H7 (cell line): ENCODE measurements at regions not wholly inside any gene's neighbourhood (a gene's known extent, or its start where the extent isn't known, plus 50 kb on each side); places are given as distances from the start of the nearest gene placed in this dataset.

Experiments used
- DNase-seq: peaks from one replicate; pipeline ENCODE4 v3.0.0; 2012
- H3K27me3 ChIP-seq: 2 replicates; pipeline ENCODE4 v1.6.0; 2011; ENCODE audit warnings: mild to moderate bottlenecking, low read length; ENCODE audit not compliant: control insufficient read depth, insufficient read depth
- H3K36me3 ChIP-seq: replicated peaks from 2 replicates; pipeline ENCODE4 v1.5.1; 2011; ENCODE audit warnings: low read length; ENCODE audit not compliant: control insufficient read depth, insufficient read depth
- H3K4me3 ChIP-seq: 2 replicates; pipeline ENCODE4 v1.5.1; 2011; ENCODE audit warnings: low read depth, mild to moderate bottlenecking, control low read depth, low read length, moderate library complexity; ENCODE audit not compliant: insufficient read depth

DNA sequence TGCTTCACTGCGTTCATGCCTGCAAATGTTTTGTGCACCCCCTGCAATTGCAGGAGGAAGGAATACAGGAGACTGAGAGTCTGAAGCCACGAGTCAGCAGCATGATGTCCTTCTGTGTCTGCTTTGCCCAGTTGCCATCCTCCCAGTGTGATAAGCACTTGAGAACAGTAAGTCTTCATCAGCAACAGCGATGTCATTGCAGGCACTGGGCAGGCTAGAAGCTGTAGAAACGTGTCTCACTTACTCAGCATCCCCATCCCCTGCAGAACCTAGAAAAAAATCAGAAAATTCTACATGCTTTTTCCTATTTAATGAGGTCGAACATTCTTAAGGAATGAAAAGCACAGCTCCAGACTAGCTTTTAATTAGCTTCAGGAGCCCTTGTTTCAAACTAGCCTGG is 156.5 kb upstream of the LPP start:
- Histone ChIP-seq H3K27me3 (no peaks in the 10 kb centered on the region), H3K4me3 (no peak overlapping the region), H3K36me3 (no peaks in the 10 kb centered on the region)
- no peak for DNase-seq

GRCh38 chr3:187997946-187998561 is 155.9 kb upstream of the LPP start:
- H3K27me3 ChIP-seq: no peaks in the 10 kb centered on the region
- no peak overlapping the region for H3K4me3 ChIP-seq
- no peak for DNase-seq
- H3K36me3 ChIP-seq: no peaks in the 10 kb centered on the region

- Histone ChIP-seq H3K27me3 (no peaks in the 10 kb centered on the region), H3K36me3 (no peaks in the 10 kb centered on the region), H3K4me3 (no peak overlapping the region)
- DNase-seq: no peak
Observed at GRCh38 chr3:187998611-187999010, 155.3 kb upstream of the LPP start.

DNA sequence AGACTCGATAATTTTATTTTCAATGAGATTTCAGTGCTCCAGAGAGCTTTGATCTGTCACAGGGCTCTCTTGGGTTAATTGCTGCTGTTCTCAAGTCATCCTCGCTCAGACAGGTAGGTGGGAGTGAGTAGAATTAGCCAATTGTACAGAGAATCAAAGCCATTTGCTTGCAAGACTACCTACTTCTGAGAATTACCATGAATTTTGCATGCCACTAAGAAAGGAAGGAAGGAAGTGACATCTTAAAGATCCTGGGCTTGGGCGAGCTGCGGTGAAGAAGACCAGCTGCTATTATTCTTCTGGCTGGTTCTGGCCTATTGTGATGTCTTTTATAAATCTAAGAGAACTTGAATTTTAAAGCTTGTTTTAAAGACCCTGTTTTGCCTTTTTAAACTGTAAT is 154.1 kb upstream of the LPP start:
- H3K36me3 ChIP-seq: no peaks in the 10 kb centered on the region
- DNase-seq: no peak
- no peaks in the 10 kb centered on the region for H3K27me3 ChIP-seq
- H3K4me3 ChIP-seq: no peak overlapping the region

GRCh38 chr3:188000361-188000861 is 153.5 kb upstream of the LPP start:
- Histone ChIP-seq H3K27me3 (no peaks in the 10 kb centered on the region), H3K4me3 (no peak overlapping the region), H3K36me3 (no peaks in the 10 kb centered on the region)
- DNase-seq: no peak

- no peak for DNase-seq
- H3K4me3 ChIP-seq: no peak overlapping the region
- H3K27me3 ChIP-seq: no peaks in the 10 kb centered on the region
- no peaks in the 10 kb centered on the region for H3K36me3 ChIP-seq
Observed at GRCh38 chr3:188001093-188001492, 152.9 kb upstream of the LPP start.

DNA sequence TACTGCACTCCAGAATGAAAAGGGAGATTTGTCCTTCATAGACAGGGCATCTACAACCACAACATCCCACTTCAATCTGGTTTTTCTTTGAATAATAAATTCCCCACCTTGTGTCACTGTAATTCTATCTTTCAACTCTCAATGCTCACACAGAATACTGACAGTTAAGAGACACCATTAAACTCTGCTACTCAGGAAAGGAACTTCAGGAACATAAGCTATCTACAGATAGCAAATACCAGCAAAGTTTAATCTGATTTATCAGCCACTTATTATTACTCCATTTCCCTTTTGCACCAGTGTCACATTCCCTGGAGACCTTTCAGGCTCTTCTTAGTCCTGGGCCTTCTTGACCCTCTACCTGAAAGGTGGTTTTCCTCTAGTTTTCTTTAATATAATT is 152.0 kb upstream of the LPP start:
- Histone ChIP-seq H3K36me3 (no peaks in the 10 kb centered on the region), H3K27me3 (no peaks in the 10 kb centered on the region), H3K4me3 (no peak overlapping the region)
- DNase-seq: no peak

GRCh38 chr3:188002626-188003138 is 151.3 kb upstream of the LPP start:
- DNase-seq: no peak
- Histone ChIP-seq H3K4me3 (no peak overlapping the region), H3K36me3 (no peaks in the 10 kb centered on the region), H3K27me3 (no peaks in the 10 kb centered on the region)

- H3K36me3 ChIP-seq: no peaks in the 10 kb centered on the region
- DNase-seq: peak; percentile 8
- H3K4me3 ChIP-seq: no peak overlapping the region
- no peaks in the 10 kb centered on the region for H3K27me3 ChIP-seq
Observed at GRCh38 chr3:188003188-188004171, 150.5 kb upstream of the LPP start.

GRCh38 chr3:188006726-188007393 is 147.1 kb upstream of the LPP start:
- no peaks in the 10 kb centered on the region for H3K27me3 ChIP-seq
- no peak overlapping the region for H3K4me3 ChIP-seq
- no peaks in the 10 kb centered on the region for H3K36me3 ChIP-seq
- DNase-seq: no peak

GRCh38 chr3:188007897-188008296 is 146.1 kb upstream of the LPP start:
- DNase-seq: no peak
- no peaks in the 10 kb centered on the region for H3K27me3 ChIP-seq
- H3K36me3 ChIP-seq: no peaks in the 10 kb centered on the region
- H3K4me3 ChIP-seq: no peak overlapping the region

DNA sequence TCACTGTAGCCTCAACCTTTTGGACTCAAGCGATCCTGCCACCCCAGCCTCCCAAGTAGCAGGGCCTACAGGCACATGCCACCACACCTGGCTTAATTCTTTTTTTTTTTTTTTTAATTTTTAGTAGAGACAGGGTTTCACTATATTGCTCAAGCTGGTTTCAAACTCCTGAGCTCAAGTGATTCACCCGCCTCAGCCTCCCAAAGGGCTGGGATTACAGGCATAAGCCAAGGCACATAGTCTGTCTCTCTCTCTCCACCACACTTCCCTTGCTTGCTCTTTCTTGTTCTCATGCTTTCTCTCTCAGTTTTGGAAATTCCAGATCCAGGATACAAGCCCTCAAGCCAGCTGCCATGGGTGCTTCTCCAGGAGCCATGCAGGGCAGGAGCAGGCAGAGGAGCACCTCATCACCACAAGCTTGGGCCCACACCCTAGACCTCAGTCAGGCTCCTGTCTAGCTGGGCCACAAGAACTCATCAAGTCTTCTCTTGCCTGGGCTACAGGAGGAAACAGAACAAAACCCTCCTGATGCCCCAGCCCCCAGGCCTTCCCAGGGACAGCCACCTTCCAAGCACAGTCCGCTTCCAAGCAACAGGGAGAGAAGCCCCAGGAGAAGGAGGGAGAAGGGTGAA is 145.3 kb upstream of the LPP start:
- no peak overlapping the region for H3K4me3 ChIP-seq
- no peaks in the 10 kb centered on the region for H3K36me3 ChIP-seq
- no peak for DNase-seq

GRCh38 chr3:188010478-188010877 is 143.5 kb upstream of the LPP start:
- Histone ChIP-seq H3K27me3 (no peaks in the 10 kb centered on the region), H3K36me3 (no peaks in the 10 kb centered on the region)
- no peak for DNase-seq

More for the DNA sequence above, 145.3 kb upstream of the LPP start:
- H3K27me3 ChIP-seq: no peaks in the 10 kb centered on the region

DNA sequence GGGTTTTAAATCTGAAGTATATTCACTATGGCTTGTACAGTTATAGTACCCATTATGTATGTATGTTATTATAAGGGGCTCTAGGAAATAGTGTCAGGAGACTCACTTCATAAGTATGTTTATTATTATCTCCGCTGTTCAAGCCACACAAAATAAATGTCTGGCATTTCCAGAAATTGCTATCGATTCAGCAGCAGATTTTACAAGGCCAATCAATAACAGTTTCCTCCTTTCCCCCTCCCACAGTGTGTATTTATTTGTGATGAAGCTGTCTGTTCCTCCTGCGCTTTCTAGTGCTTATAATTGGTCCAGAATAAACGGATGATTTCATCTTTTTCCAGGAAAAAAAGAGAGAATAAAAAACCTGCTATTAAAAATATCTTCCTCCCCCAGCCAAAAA is 134.2 kb upstream of the LPP start:
- Histone ChIP-seq H3K36me3 (no peaks in the 10 kb centered on the region), H3K27me3 (no peaks in the 10 kb centered on the region; the same call in 1 of the 2 replicates)
- DNase-seq: no peak

More at GRCh38 chr3:188010478-188010877, 143.5 kb upstream of the LPP start:
- no peak overlapping the region for H3K4me3 ChIP-seq

More for the DNA sequence above, 134.2 kb upstream of the LPP start:
- no peak overlapping the region for H3K4me3 ChIP-seq
